IMR-90 (cell line): ENCODE measurements at regions not wholly inside any gene's neighbourhood (a gene's known extent, or its start where the extent isn't known, plus 50 kb on each side); places are given as distances from the start of the nearest gene placed in this dataset.

Experiments
- ATAC-seq: fragments of 200-7000 bp; cut with Tn5 transposase; 2 replicates; pipeline ENCODE4 v1.9.1; 2020; ENCODE audit warnings: low read depth, mild to moderate bottlenecking, moderate library complexity
- BruUV-seq: library from RNA; stranded (reverse); fragments of 400-500 nt; replicated peaks from 2 replicates; lab custom pipeline; 2021; lab: Mats Ljungman, UMichigan
- CTCF ChIA-PET: fragments of 300-600 bp; formaldehyde crosslinking; extraction: SDS; loops from one replicate; lab custom pipeline; 2021; ENCODE audit warnings: antibody characterized with exemption; lab: Yijun Ruan, JAX
- POLR2A ChIA-PET: fragments of 300-600 bp; sonication (Branson Sonifier 250); formaldehyde crosslinking; loops from one replicate; lab custom pipeline; 2022; ENCODE audit warnings: antibody characterized with exemption; ENCODE audit not compliant: unreplicated experiment; lab: Charles Lee
- DNase-seq: peaks from one replicate; pipeline ENCODE4 v3.0.0; 2013
- H2AFZ ChIP-seq: replicated peaks from 2 replicates; pipeline ENCODE3; 2013; ENCODE audit warnings: low read length, mild to moderate bottlenecking; ENCODE audit not compliant: poor library complexity
- H2AK5ac ChIP-seq: 2 replicates; pipeline ENCODE4 v1.6.1; 2013; ENCODE audit warnings: low read depth, low read length, inconsistent platforms
- H2AK9ac ChIP-seq: replicated peaks from 2 replicates; pipeline ENCODE3; 2013; ENCODE audit warnings: mild to moderate bottlenecking, low read depth, low read length, moderate library complexity; ENCODE audit not compliant: poor library complexity
- H2BK120ac ChIP-seq: 2 replicates; pipeline ENCODE4 v1.6.1; 2013; ENCODE audit warnings: low read depth, low read length, inconsistent platforms
- H2BK15ac ChIP-seq: 3 replicates; pipeline ENCODE4 v1.6.1; 2013; ENCODE audit warnings: low read depth, low read length, inconsistent platforms
- H2BK20ac ChIP-seq: 2 replicates; pipeline ENCODE4 v1.6.1; 2013; ENCODE audit warnings: low read depth, mild to moderate bottlenecking, inconsistent platforms, low read length, moderate library complexity
- H2BK5ac ChIP-seq: 2 replicates; pipeline ENCODE4 v1.6.1; 2013; ENCODE audit warnings: mild to moderate bottlenecking, low read depth, low read length, inconsistent platforms; ENCODE audit not compliant: poor library complexity, severe bottlenecking
- H3K14ac ChIP-seq: replicated peaks from 2 replicates; pipeline ENCODE4 v1.6.1; 2013; ENCODE audit warnings: low read depth, low read length, inconsistent platforms
- H3K18ac ChIP-seq: 2 replicates; pipeline ENCODE4 v1.6.1; 2013; ENCODE audit warnings: low read depth, low read length, control low read depth
- H3K23ac ChIP-seq: 2 replicates; pipeline ENCODE4 v1.6.1; 2013; ENCODE audit warnings: low read depth, low read length, inconsistent platforms
- H3K27ac ChIP-seq: 2 replicates; pipeline ENCODE4 v1.5.1; 2013; ENCODE audit warnings: mild to moderate bottlenecking, control low read depth, low read length; ENCODE audit not compliant: insufficient read depth
- H3K27me3 ChIP-seq: 2 replicates; pipeline ENCODE4 v1.6.1; 2013; ENCODE audit warnings: low read length; ENCODE audit not compliant: control insufficient read depth, insufficient read depth
- H3K36me3 ChIP-seq: 2 replicates; pipeline ENCODE4 v1.6.1; 2013; ENCODE audit warnings: low read length, mixed read lengths; ENCODE audit not compliant: control insufficient read depth, insufficient read depth
- H3K4ac ChIP-seq: 2 replicates; pipeline ENCODE4 v1.6.1; 2013; ENCODE audit warnings: low read depth, low read length, inconsistent platforms
- H3K4me1 ChIP-seq: 2 replicates; pipeline ENCODE4 v1.6.1; 2013; ENCODE audit warnings: low read length, mixed read lengths; ENCODE audit not compliant: control insufficient read depth, insufficient read depth
- H3K4me2 ChIP-seq: 2 replicates; pipeline ENCODE4 v1.6.1; 2013; ENCODE audit warnings: low read depth, mild to moderate bottlenecking, control low read depth, low read length, moderate library complexity
- H3K4me3 ChIP-seq: 2 replicates; pipeline ENCODE4 v1.5.1; 2013; ENCODE audit warnings: low read depth, mild to moderate bottlenecking, control low read depth, low read length, moderate library complexity; ENCODE audit not compliant: insufficient read depth
- H3K56ac ChIP-seq: 2 replicates; pipeline ENCODE4 v1.6.1; 2013; ENCODE audit warnings: low read length, inconsistent platforms; ENCODE audit not compliant: insufficient read depth; ENCODE audit errors: extremely low read depth
- H3K79me1 ChIP-seq, 2 experiments: 2 replicates each; pipeline ENCODE4 v1.6.1; 2013; ENCODE audit warnings: low read length in 2 of 2, inconsistent platforms in 1 of 2, low read depth in 1 of 2
- H3K9ac ChIP-seq: 2 replicates; pipeline ENCODE4 v1.6.1; 2013; ENCODE audit warnings: low read depth, low read length, control low read depth
- H3K9me1 ChIP-seq: 2 replicates; pipeline ENCODE4 v1.6.1; 2013; ENCODE audit warnings: low read length, inconsistent platforms; ENCODE audit not compliant: insufficient read depth
- H3K9me3 ChIP-seq: 2 replicates; pipeline ENCODE4 v1.6.1; 2013; ENCODE audit warnings: low read length; ENCODE audit not compliant: control insufficient read depth, insufficient read depth
- H4K20me1 ChIP-seq: 2 replicates; pipeline ENCODE4 v1.6.1; 2013; ENCODE audit warnings: low read length, inconsistent platforms; ENCODE audit not compliant: insufficient read depth
- H4K5ac ChIP-seq: 2 replicates; pipeline ENCODE4 v1.6.1; 2013; ENCODE audit warnings: mild to moderate bottlenecking, low read depth, low read length, control low read depth
- H4K8ac ChIP-seq, 2 experiments: 2 replicates each; pipeline ENCODE4 v1.6.1; 2013; ENCODE audit warnings: low read depth in 2 of 2, low read length in 2 of 2, control low read depth in 1 of 2, inconsistent platforms in 1 of 2
- H4K91ac ChIP-seq: 2 replicates; pipeline ENCODE4 v1.6.1; 2013; ENCODE audit warnings: low read depth, low read length, inconsistent platforms; ENCODE audit not compliant: insufficient read depth
- CEBPB ChIP-seq: IDR thresholded peaks from 2 replicates; pipeline ENCODE4 v1.6.1; 2012; ENCODE audit warnings: low read depth, low read length, improper control_type of control experiment
- CTCF ChIP-seq: conservative IDR thresholded peaks from 2 replicates; pipeline ENCODE4 v1.5.1; 2012; ENCODE audit warnings: mild to moderate bottlenecking, low read depth, low read length, improper control_type of control experiment
- ELK1 ChIP-seq: fragments of 150-350 bp; IDR thresholded peaks from 2 replicates; pipeline ENCODE4 v1.6.1; 2016; ENCODE audit warnings: low read depth, mild to moderate bottlenecking, low read length, moderate library complexity, borderline replicate concordance
- FOS ChIP-seq: fragments of 150-350 bp; IDR thresholded peaks from 2 replicates; pipeline ENCODE4 v1.6.1; 2016; ENCODE audit warnings: low read depth, low read length
- MAFK ChIP-seq: IDR thresholded peaks from 2 replicates; pipeline ENCODE4 v1.6.1; 2012; ENCODE audit warnings: low read depth, low read length, improper control_type of control experiment
- MAZ ChIP-seq: IDR thresholded peaks from 2 replicates; pipeline ENCODE4 v1.6.1; 2012; ENCODE audit warnings: low read depth, mild to moderate bottlenecking, low read length, improper control_type of control experiment, moderate library complexity, borderline replicate concordance
- MXI1 ChIP-seq: IDR thresholded peaks from 2 replicates; pipeline ENCODE4 v1.6.1; 2012; ENCODE audit warnings: low read depth, mild to moderate bottlenecking, low read length, moderate library complexity, borderline replicate concordance
- NFE2L2 ChIP-seq: fragments of 150-350 bp; IDR thresholded peaks from 2 replicates; pipeline ENCODE4 v1.6.1; 2016; ENCODE audit warnings: low read depth, mild to moderate bottlenecking, low read length
- POLR2A ChIP-seq: IDR thresholded peaks from 2 replicates; pipeline ENCODE4 v1.6.1; 2012; ENCODE audit warnings: mild to moderate bottlenecking, low read depth, low read length
- RAD21 ChIP-seq: IDR thresholded peaks from 2 replicates; pipeline ENCODE4 v1.6.1; 2012; ENCODE audit warnings: low read length, improper control_type of control experiment
- RFX5 ChIP-seq: IDR thresholded peaks from 2 replicates; pipeline ENCODE4 v1.8.0; 2012; ENCODE audit warnings: low read depth, mild to moderate bottlenecking, low read length, moderate library complexity
- SMC3 ChIP-seq: fragments of 150-350 bp; IDR thresholded peaks from 2 replicates; pipeline ENCODE4 v1.6.1; 2016; ENCODE audit warnings: low read depth, mild to moderate bottlenecking, antibody characterized with exemption, low read length, moderate library complexity
- USF2 ChIP-seq: fragments of 150-350 bp; IDR thresholded peaks from 2 replicates; pipeline ENCODE4 v1.6.1; 2017; ENCODE audit warnings: mild to moderate bottlenecking, antibody characterized with exemption, low read length, low read depth
- WGBS, 2 experiments: methylation state at CpG; one replicate each; pipeline versions ENCODE4 v1.1.5 to v1.1.7; 2013; ENCODE audit warnings: missing lambda C conversion rate in 2 of 2; ENCODE audit not compliant: insufficient read length in 1 of 2; ENCODE audit errors: extremely low coverage in 2 of 2; 5-methylcytosine and 5-hydroxymethylcytosine counted together
- dilution Hi-C: fragments of 300-500 bp; cut with HindIII; formaldehyde crosslinking; loops from one replicate; pipeline ENCODE4 v1.14.3; 2018; ENCODE audit warnings: low sequenced_read_pairs; ENCODE audit not compliant: unreplicated experiment
- in situ Hi-C: fragments of 300-500 bp; cut with MboI; formaldehyde crosslinking; loops from 3 replicates; pipeline ENCODE4 v1.14.3; 2019; ENCODE audit warnings: low sequenced_read_pairs, inconsistent platforms, mixed read lengths
- intact Hi-C: fragments of 100-400 bp; cut with micrococcal nuclease; formaldehyde crosslinking; loops from 2 replicates; pipeline ENCODE4 v1.10.0; 2022

- Histone ChIP-seq H2AFZ (no peak overlapping the region), H4K91ac (no peak overlapping the region), H3K23ac (no peak overlapping the region), H3K4me3 (no peak overlapping the region), H4K20me1 (no peaks in the 10 kb centered on the region), H2AK5ac (no peak overlapping the region), H3K36me3 (no peaks in the 10 kb centered on the region), H3K14ac (no peak overlapping the region), H3K9me3 (no peaks in the 10 kb centered on the region), H2BK5ac (no peak overlapping the region), H3K9me1 (no peaks in the 10 kb centered on the region), H3K9ac (no peak overlapping the region), H3K27ac (no peak overlapping the region), H2BK20ac (no peak overlapping the region), H4K5ac (no peak overlapping the region), H3K18ac (no peak overlapping the region), H4K8ac (no peak overlapping the region), H3K4me2 (no peak overlapping the region), H3K4ac (no peak overlapping the region), H3K27me3 (no peaks in the 10 kb centered on the region), H2AK9ac (no peak overlapping the region), H2BK15ac (no peak overlapping the region), H3K56ac (no peak overlapping the region), H2BK120ac (no peak overlapping the region), H3K4me1 (no peaks in the 10 kb centered on the region), H3K79me1 (no peaks in the 10 kb centered on the region)
- no peak for DNase-seq
- no TSS peak for BruUV-seq
- ATAC-seq: no peak
- WGBS, 2 experiments: no CpG with 5 or more reads among the region's 3 CpGs
- CTCF ChIA-PET: no interaction called here
- no peak for TF ChIP-seq NFE2L2
- TF ChIP-seq MAFK: no peak
- no peak for TF ChIP-seq RFX5
- TF ChIP-seq CTCF: no peak
- no peak for TF ChIP-seq MXI1
- no peak for TF ChIP-seq USF2
- no peak for TF ChIP-seq RAD21
- no peak for TF ChIP-seq CEBPB
- no peak for TF ChIP-seq SMC3
- TF ChIP-seq ELK1: no peak
- no peak for TF ChIP-seq MAZ
- no peak for TF ChIP-seq POLR2A
- no peak for TF ChIP-seq FOS
- dilution Hi-C loops (no loop called here), intact Hi-C loops (no loop called here), in situ Hi-C loops (no loop called here)
- POLR2A ChIA-PET: no interaction called here
These were observed 206.4 kb upstream of the P2RY1 start for GRCh38 chr3:152628496-152628895.
